Endothelial cell of umbilical vein (primary cell): ENCODE measurements at regions not wholly inside any gene's neighbourhood (a gene's known extent, or its start where the extent isn't known, plus 50 kb on each side); places are given as distances from the start of the nearest gene placed in this dataset.

Experiments used
- BruUV-seq: library from RNA; stranded (reverse); fragments of 400-500 nt; replicated peaks from 2 replicates; lab custom pipeline; 2021; lab: Mats Ljungman, UMichigan
- CTCF ChIA-PET: fragments of 300-600, 350-600 bp; sonication (Branson Sonifier 250); formaldehyde crosslinking; loops from one replicate; lab custom pipeline; 2021; ENCODE audit warnings: antibody characterized with exemption, inconsistent platforms; lab: Charles Lee
- POLR2A ChIA-PET: fragments of 300-600, 350-600 bp; sonication (Branson Sonifier 250); formaldehyde crosslinking; loops from one replicate; lab custom pipeline; 2021; ENCODE audit warnings: antibody characterized with exemption, inconsistent platforms; lab: Charles Lee
- DNase-seq: peaks from one replicate; pipeline ENCODE4 v3.0.0-alpha.2; 2011; ENCODE audit warnings: low read depth, low spot score
- FAIRE-seq: peaks from 2 replicates; lab custom pipeline; 2011; peaks lifted over from hg19 to GRCh38; lab: Jason Lieb, UNC
- H2AFZ ChIP-seq: 2 replicates; pipeline ENCODE4 v1.6.0; 2012; ENCODE audit warnings: low read depth, low read length, control low read depth, inconsistent platforms
- H3K27ac ChIP-seq: 2 replicates; pipeline ENCODE4 v1.5.1; 2011; ENCODE audit warnings: low read depth, mild to moderate bottlenecking, control low read depth, low read length, moderate library complexity; ENCODE audit not compliant: insufficient read depth
- H3K27me3 ChIP-seq, 2 experiments: 2 replicates each; pipeline versions ENCODE4 v1.6.0 to v1.6.1; 2011; ENCODE audit warnings: low read length in 2 of 2, mixed read lengths in 1 of 2; ENCODE audit not compliant: control insufficient read depth in 2 of 2, insufficient read depth in 2 of 2
- H3K36me3 ChIP-seq, 2 experiments: 2 replicates in 1 of 2; 3 replicates in 1 of 2; pipeline ENCODE4 v1.5.1; 2011; ENCODE audit warnings: low read length in 2 of 2, mild to moderate bottlenecking in 1 of 2, moderate library complexity in 1 of 2; ENCODE audit not compliant: control insufficient read depth in 2 of 2, insufficient read depth in 2 of 2; ENCODE audit errors: extremely low read depth in 1 of 2
- H3K4me1 ChIP-seq: 3 replicates; pipeline ENCODE4 v1.5.1; 2011; ENCODE audit warnings: mild to moderate bottlenecking, low read length; ENCODE audit not compliant: control insufficient read depth, insufficient read depth; ENCODE audit errors: extremely low read depth
- H3K4me2 ChIP-seq: 2 replicates; pipeline ENCODE4 v1.6.1; 2011; ENCODE audit warnings: low read length, control low read depth, mixed read lengths; ENCODE audit not compliant: insufficient read depth
- H3K4me3 ChIP-seq, 3 experiments: fragments of 200-600 bp in 1 of 3; sonication (generic), shearing (Covaris generic) in 1 of 3; replicated peaks in 1 of 3; 2 replicates each; pipeline ENCODE4 v1.5.1; 2011 to 2016; ENCODE audit warnings: control low read depth in 3 of 3, low read length in 3 of 3, mild to moderate bottlenecking in 2 of 3, inconsistent platforms in 1 of 3, low read depth in 1 of 3, moderate library complexity in 1 of 3; ENCODE audit not compliant: insufficient read depth in 1 of 3
- H3K79me2 ChIP-seq: 2 replicates; pipeline ENCODE4 v1.6.0; 2012; ENCODE audit warnings: low read length, inconsistent platforms; ENCODE audit not compliant: control insufficient read depth, insufficient read depth
- H3K9ac ChIP-seq: replicated peaks from 2 replicates; pipeline ENCODE3; 2011; ENCODE audit warnings: low read length, control low read depth; ENCODE audit not compliant: insufficient read depth; ENCODE audit errors: extremely low read depth
- H3K9me1 ChIP-seq: replicated peaks from 3 replicates; pipeline ENCODE4 v1.6.0; 2011; ENCODE audit warnings: mild to moderate bottlenecking, low read length; ENCODE audit not compliant: control insufficient read depth, insufficient read depth; ENCODE audit errors: extremely low read depth
- H3K9me3 ChIP-seq: replicated peaks from 2 replicates; pipeline ENCODE4 v1.5.1; 2012; ENCODE audit warnings: low read length, inconsistent platforms; ENCODE audit not compliant: control insufficient read depth, insufficient read depth
- H4K20me1 ChIP-seq: replicated peaks from 2 replicates; pipeline ENCODE3; 2011; ENCODE audit warnings: mild to moderate bottlenecking, low read length; ENCODE audit not compliant: control insufficient read depth, insufficient read depth; ENCODE audit errors: extremely low read depth
- CTCF ChIP-seq, 2 donors: IDR thresholded peaks; 1 replicate in 1 of 2; 2 replicates in 1 of 2; pipeline ENCODE4 v1.5.1; 2011; ENCODE audit warnings: low read length in 2 of 2, mild to moderate bottlenecking in 2 of 2, moderate library complexity in 2 of 2, control low read depth in 1 of 2, inconsistent platforms in 1 of 2, low read depth in 1 of 2; ENCODE audit not compliant: insufficient read depth in 1 of 2; ENCODE audit errors: extremely low read depth in 1 of 2
- EZH2 ChIP-seq: IDR thresholded peaks from 2 replicates; pipeline ENCODE4 v1.6.1; 2012; ENCODE audit warnings: borderline replicate concordance, low read depth, mild to moderate bottlenecking, moderate library complexity, low read length, inconsistent platforms; ENCODE audit not compliant: severe bottlenecking
- FOS ChIP-seq: IDR thresholded peaks from 2 replicates; pipeline ENCODE4 v1.6.1; 2011; ENCODE audit warnings: mild to moderate bottlenecking, low read length, moderate library complexity, borderline replicate concordance; ENCODE audit not compliant: insufficient read depth
- GATA2 ChIP-seq: IDR thresholded peaks from 2 replicates; pipeline ENCODE4 v1.7.0; 2011; ENCODE audit warnings: low read depth, mild to moderate bottlenecking, moderate library complexity, mixed read lengths, low read length; ENCODE audit not compliant: insufficient read length, insufficient read depth
- JUN ChIP-seq: IDR thresholded peaks from 2 replicates; pipeline ENCODE4 v1.6.1; 2011; ENCODE audit warnings: borderline replicate concordance, low read depth; ENCODE audit not compliant: insufficient read length, insufficient read depth
- MYC ChIP-seq: IDR thresholded peaks from one replicate; pipeline ENCODE4 v1.6.1; 2011; ENCODE audit warnings: mild to moderate bottlenecking, low read depth, low read length
- POLR2A ChIP-seq: IDR thresholded peaks from 2 replicates; pipeline ENCODE4 v1.6.1; 2012; ENCODE audit warnings: low read depth, mild to moderate bottlenecking, control low read depth, low read length
- POLR2AphosphoS5 ChIP-seq: IDR thresholded peaks from 2 replicates; pipeline ENCODE4 v1.6.1; 2012; ENCODE audit warnings: low read depth, mild to moderate bottlenecking, control low read depth, low read length, moderate library complexity; ENCODE audit not compliant: insufficient read depth
- dilution Hi-C: fragments of 300-500 bp; cut with MboI; formaldehyde crosslinking; loops from one replicate; pipeline ENCODE4 v1.15.0; 2019; ENCODE audit warnings: low sequenced_read_pairs; ENCODE audit not compliant: extremely low pct_ligation_motif_present
- intact Hi-C: fragments of 100-400 bp; cut with micrococcal nuclease; formaldehyde crosslinking; loops from one replicate; pipeline ENCODE4 v1.10.0; 2022
- TF ChIP-seq, protein P1 (sequence below): IDR thresholded peaks from 2 replicates; pipeline ENCODE4 v1.6.1; 2011; ENCODE audit not compliant: insufficient read depth, insufficient read length

- no peaks in the 10 kb centered on the region for H3K9me3 ChIP-seq
- no peak overlapping the region for H2AFZ ChIP-seq
- POLR2A ChIA-PET = no interaction called here
- no peak overlapping the region for H3K4me2 ChIP-seq
- H3K36me3 ChIP-seq = no peaks in the 10 kb centered on the region
- no peaks in the 10 kb centered on the region for H3K9me1 ChIP-seq
- no peaks in the 10 kb centered on the region for H3K27me3 ChIP-seq
- CTCF ChIA-PET = no interaction called here
- no peak for DNase-seq
- no peak for TF ChIP-seq MYC
- no peak for TF ChIP-seq POLR2A
- TF ChIP-seq, protein P1, sequence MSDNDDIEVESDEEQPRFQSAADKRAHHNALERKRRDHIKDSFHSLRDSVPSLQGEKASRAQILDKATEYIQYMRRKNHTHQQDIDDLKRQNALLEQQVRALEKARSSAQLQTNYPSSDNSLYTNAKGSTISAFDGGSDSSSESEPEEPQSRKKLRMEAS = no peak
- TF ChIP-seq POLR2AphosphoS5 = no peak
- no peak for TF ChIP-seq GATA2
- TF ChIP-seq FOS = no peak
- intact Hi-C loops = no loop called here
- no peak overlapping the region for H3K4me3 ChIP-seq
- H4K20me1 ChIP-seq = no peaks in the 10 kb centered on the region
- dilution Hi-C loops = no loop called here
- no peaks in the 10 kb centered on the region for H3K79me2 ChIP-seq
- no peak for FAIRE-seq
- no TSS peak for BruUV-seq
- no peak overlapping the region for H3K27ac ChIP-seq
- H3K4me1 ChIP-seq = no peaks in the 10 kb centered on the region
- no peak overlapping the region for H3K9ac ChIP-seq
Measured at GRCh38 chr2:221133941-221134340, 438.2 kb downstream of the EPHA4 start.

- Histone ChIP-seq H3K36me3 (no peaks in the 10 kb centered on the region), H3K9me1 (no peaks in the 10 kb centered on the region), H3K9ac (no peak overlapping the region), H4K20me1 (no peaks in the 10 kb centered on the region), H2AFZ (no peak overlapping the region), H3K27me3 (no peaks in the 10 kb centered on the region), H3K79me2 (no peaks in the 10 kb centered on the region), H3K9me3 (no peaks in the 10 kb centered on the region), H3K4me1 (no peaks in the 10 kb centered on the region), H3K4me2 (no peak overlapping the region), H3K4me3 (no peak overlapping the region), H3K27ac (no peak overlapping the region)
- FAIRE-seq = no peak
- BruUV-seq = no TSS peak
- ChIA-PET POLR2A (no interaction called here), CTCF (no interaction called here)
- dilution Hi-C loops = no loop called here
- intact Hi-C loops = no loop called here
- TF ChIP-seq POLR2AphosphoS5 = no peak
- TF ChIP-seq JUN = no peak
- TF ChIP-seq, protein P1 = no peak
- TF ChIP-seq EZH2 = no peak
- no peak for TF ChIP-seq MYC
- no peak for TF ChIP-seq CTCF (IDR thresholded peaks at IDR 0.05; ENCODE audit: extremely low read depth in 1 of 2, insufficient read depth in 1 of 2, low read depth in 1 of 2, low read length in 2 of 2)
- no peak for TF ChIP-seq GATA2
- no peak for TF ChIP-seq POLR2A
- TF ChIP-seq FOS = no peak
- DNase-seq = no peak
Measured at GRCh38 chr2:221134718-221135117, 437.4 kb downstream of the EPHA4 start.
